CD4-positive, alpha-beta memory T cell (primary cell): ENCODE measurements at regions not wholly inside any gene's neighbourhood (a gene's known extent, or its start where the extent isn't known, plus 50 kb on each side); places are given as distances from the start of the nearest gene placed in this dataset.
A peak's percentile ranks its signal among the peaks of the same experiment; 100 is the strongest.

Experiments used
- CTCF ChIA-PET: fragments of 350-600 bp; sonication (Branson Sonifier 250); formaldehyde crosslinking; loops from one replicate; lab custom pipeline; 2021; ENCODE audit warnings: inconsistent platforms; ENCODE audit not compliant: partially characterized antibody; lab: Charles Lee
- POLR2A ChIA-PET: fragments of 350-600 bp; sonication (Branson Sonifier 250); formaldehyde crosslinking; loops from one replicate; lab custom pipeline; 2021; ENCODE audit not compliant: partially characterized antibody; lab: Charles Lee
- DNase-seq, 5 donors: peaks; one replicate each; pipeline versions ENCODE4 v3.0.0 to v3.0.0-alpha.2; 2020 to 2022; ENCODE audit warnings: mixed read lengths in 1 of 5
- H3K27ac ChIP-seq: one replicate; pipeline ENCODE4 v1.7.0; 2013; ENCODE audit warnings: low read depth, low read length
- H3K27me3 ChIP-seq: 2 replicates; pipeline ENCODE4 v1.7.0; 2013; ENCODE audit warnings: mild to moderate bottlenecking, low read length, moderate library complexity; ENCODE audit not compliant: insufficient read depth
- H3K36me3 ChIP-seq: 2 replicates; pipeline ENCODE4 v1.7.0; 2013; ENCODE audit warnings: mild to moderate bottlenecking, low read length, moderate library complexity; ENCODE audit not compliant: insufficient read depth
- H3K4me1 ChIP-seq: 2 replicates; pipeline ENCODE4 v1.7.0; 2013; ENCODE audit warnings: mild to moderate bottlenecking, low read length, moderate library complexity; ENCODE audit not compliant: insufficient read depth
- H3K4me3 ChIP-seq, 2 donors: one replicate each; pipeline ENCODE4 v1.7.0; 2013; ENCODE audit warnings: low read length in 2 of 2, mild to moderate bottlenecking in 1 of 2
- H3K9me3 ChIP-seq, 2 donors: one replicate each; pipeline ENCODE4 v1.7.0; 2013; ENCODE audit warnings: low read length in 2 of 2, control low read depth in 1 of 2; ENCODE audit not compliant: control insufficient read depth in 1 of 2
- H3K27ac Mint-ChIP-seq, 7 donors: one replicate each; pipeline ENCODE4 v1.8.0; 2020 to 2021; ENCODE audit warnings: mixed read lengths in 7 of 7, mild to moderate bottlenecking in 6 of 7, inconsistent platforms in 3 of 7, moderate library complexity in 3 of 7
- H3K27me3 Mint-ChIP-seq, 2 donors: one replicate each; pipeline ENCODE4 v1.8.0; 2020 to 2021; ENCODE audit warnings: mixed read lengths in 2 of 2
- H3K36me3 Mint-ChIP-seq, 2 donors: one replicate each; pipeline ENCODE4 v1.8.0; 2020 to 2021; ENCODE audit warnings: mixed read lengths in 2 of 2, inconsistent platforms in 1 of 2, mild to moderate bottlenecking in 1 of 2
- H3K4me1 Mint-ChIP-seq, 4 donors: one replicate each; pipeline ENCODE4 v1.8.0; 2020 to 2021; ENCODE audit warnings: mixed read lengths in 4 of 4, mild to moderate bottlenecking in 1 of 4
- H3K4me3 Mint-ChIP-seq, 8 donors: one replicate each; pipeline ENCODE4 v1.8.0; 2020 to 2021; ENCODE audit warnings: mixed read lengths in 8 of 8, mild to moderate bottlenecking in 7 of 8, moderate library complexity in 6 of 8, inconsistent platforms in 3 of 8
- H3K9me3 Mint-ChIP-seq, 8 donors: one replicate each; pipeline ENCODE4 v1.8.0; 2020 to 2021; ENCODE audit warnings: mixed read lengths in 8 of 8, mild to moderate bottlenecking in 5 of 8, inconsistent platforms in 3 of 8, moderate library complexity in 1 of 8
- intact Hi-C: fragments of 100-400 bp; cut with micrococcal nuclease; formaldehyde crosslinking; loops from one replicate; pipeline ENCODE4 v1.15.1; 2023

- no peak overlapping the region for H3K4me3 ChIP-seq
- Mint-ChIP-seq H3K4me3 (peak overlapping the region in 2 of 8 donors; percentile 10 to 48), H3K9me3 (peaks cover 0 to 21% (median 5%) of the 10 kb centered on the region in 8 donors), H3K27ac (no peak overlapping the region), H3K4me1 (peaks cover 3 to 17% (median 4%) of the 10 kb centered on the region in 4 donors), H3K27me3 (peaks cover 27 to 36% of the 10 kb centered on the region in 2 donors), H3K36me3 (peaks cover 0 to 2% of the 10 kb centered on the region in 2 donors)
- ChIA-PET POLR2A (no interaction called here), CTCF (interaction anchor here (0.6 kb wide), 1 partner anchor 100 kb away, joined by 3 read pairs; no protein-coding TSS in a partner anchor)
- peaks cover 21% of the 10 kb centered on the region for H3K27me3 ChIP-seq
- no peaks in the 10 kb centered on the region for H3K36me3 ChIP-seq
- no peak overlapping the region for H3K27ac ChIP-seq
- H3K4me1 ChIP-seq: no peaks in the 10 kb centered on the region
- intact Hi-C loops: no loop called here
- DNase-seq: no peak
- no peaks in the 10 kb centered on the region for H3K9me3 ChIP-seq
Observed at GRCh38 chr13:110798081-110798994, 84.8 kb downstream of the ING1 start.

GRCh38 chr13:110799246-110800236 is 86.0 kb downstream of the ING1 start:
- Mint-ChIP-seq H3K27me3 (peaks cover 33 to 41% of the 10 kb centered on the region in 2 donors), H3K27ac (no peak overlapping the region), H3K4me3 (peak overlapping the region in 3 of 8 donors; percentile 43 to 60 (median 59)), H3K4me1 (peaks cover 3 to 17% (median 4%) of the 10 kb centered on the region in 4 donors), H3K36me3 (peaks cover 0 to 2% of the 10 kb centered on the region in 2 donors), H3K9me3 (peaks cover 0 to 10% (median 3%) of the 10 kb centered on the region in 8 donors)
- Histone ChIP-seq H3K27ac (no peak overlapping the region), H3K4me3 (no peak overlapping the region), H3K27me3 (peaks cover 24% of the 10 kb centered on the region), H3K36me3 (no peaks in the 10 kb centered on the region), H3K9me3 (no peaks in the 10 kb centered on the region), H3K4me1 (no peaks in the 10 kb centered on the region)
- intact Hi-C loops: no loop called here
- ChIA-PET POLR2A (no interaction called here), CTCF (interaction anchor here (0.6 kb wide), 1 partner anchor 99 kb away, joined by 3 read pairs; no protein-coding TSS in a partner anchor)
- no peak for DNase-seq

GRCh38 chr13:110801044-110801443 is 87.5 kb downstream of the ING1 start:
- intact Hi-C loops: no loop called here
- Mint-ChIP-seq H3K9me3 (no peaks in the 10 kb centered on the region), H3K27ac (no peak overlapping the region), H3K4me1 (peaks cover 3 to 17% (median 4%) of the 10 kb centered on the region in 4 donors), H3K4me3 (no peak overlapping the region), H3K27me3 (peaks cover 36 to 39% of the 10 kb centered on the region in 2 donors), H3K36me3 (no peaks in the 10 kb centered on the region)
- peaks cover 24% of the 10 kb centered on the region for H3K27me3 ChIP-seq
- H3K27ac ChIP-seq: no peak overlapping the region
- H3K4me3 ChIP-seq: no peak overlapping the region
- no peaks in the 10 kb centered on the region for H3K4me1 ChIP-seq
- ChIA-PET CTCF (no interaction called here), POLR2A (no interaction called here)
- no peaks in the 10 kb centered on the region for H3K36me3 ChIP-seq
- no peak for DNase-seq
- no peaks in the 10 kb centered on the region for H3K9me3 ChIP-seq

GRCh38 chr13:110802260-110802659 is 88.8 kb downstream of the ING1 start:
- Histone ChIP-seq H3K4me1 (no peaks in the 10 kb centered on the region), H3K9me3 (no peaks in the 10 kb centered on the region), H3K4me3 (no peak overlapping the region), H3K27ac (no peak overlapping the region), H3K27me3 (peaks cover 21% of the 10 kb centered on the region), H3K36me3 (no peaks in the 10 kb centered on the region)
- intact Hi-C loops: no loop called here
- H3K27ac Mint-ChIP-seq: no peak overlapping the region
- CTCF ChIA-PET: no interaction called here
- H3K4me1 Mint-ChIP-seq: peaks cover 3 to 17% (median 4%) of the 10 kb centered on the region in 4 donors
- H3K9me3 Mint-ChIP-seq: no peaks in the 10 kb centered on the region
- peaks cover 35 to 39% of the 10 kb centered on the region in 2 donors for H3K27me3 Mint-ChIP-seq
- POLR2A ChIA-PET: no interaction called here
- no peaks in the 10 kb centered on the region for H3K36me3 Mint-ChIP-seq
- H3K4me3 Mint-ChIP-seq: no peak overlapping the region
- no peak for DNase-seq

GRCh38 chr13:110806636-110807035 is 93.1 kb downstream of the ING1 start:
- no peak overlapping the region for H3K27ac Mint-ChIP-seq
- H3K27me3 Mint-ChIP-seq: peaks cover 38 to 43% of the 10 kb centered on the region in 2 donors
- POLR2A ChIA-PET: no interaction called here
- H3K36me3 ChIP-seq: no peaks in the 10 kb centered on the region
- H3K27ac ChIP-seq: no peak overlapping the region
- no peaks in the 10 kb centered on the region for H3K36me3 Mint-ChIP-seq
- no peaks in the 10 kb centered on the region for H3K9me3 ChIP-seq
- no peak overlapping the region for H3K4me3 Mint-ChIP-seq
- CTCF ChIA-PET: interaction anchor here (0.7 kb wide), 1 partner anchor 124 kb away, joined by 4 read pairs; no protein-coding TSS in a partner anchor
- H3K4me1 Mint-ChIP-seq: peaks cover 0 to 4% (median 3%) of the 10 kb centered on the region in 4 donors
- H3K4me1 ChIP-seq: no peaks in the 10 kb centered on the region
- no peaks in the 10 kb centered on the region for H3K9me3 Mint-ChIP-seq
- peaks cover 3% of the 10 kb centered on the region for H3K27me3 ChIP-seq
- no peak overlapping the region for H3K4me3 ChIP-seq
- intact Hi-C loops: no loop called here
- DNase-seq: no peak

GRCh38 chr13:110807546-110807945 is 94.0 kb downstream of the ING1 start:
- Mint-ChIP-seq H3K9me3 (no peaks in the 10 kb centered on the region), H3K4me3 (no peak overlapping the region), H3K4me1 (peaks cover 2 to 11% (median 7%) of the 10 kb centered on the region in 4 donors), H3K27me3 (peaks cover 39 to 45% of the 10 kb centered on the region in 2 donors), H3K36me3 (no peaks in the 10 kb centered on the region), H3K27ac (no peak overlapping the region)
- ChIA-PET POLR2A (no interaction called here), CTCF (no interaction called here)
- H3K27ac ChIP-seq: no peak overlapping the region
- peaks cover 3% of the 10 kb centered on the region for H3K27me3 ChIP-seq
- no peaks in the 10 kb centered on the region for H3K9me3 ChIP-seq
- H3K4me3 ChIP-seq: no peak overlapping the region
- DNase-seq: no peak
- intact Hi-C loops: no loop called here
- H3K4me1 ChIP-seq: peaks cover 6% of the 10 kb centered on the region
- H3K36me3 ChIP-seq: no peaks in the 10 kb centered on the region
